Lower leg skin (tissue), 4 donors: ENCODE measurements at regions not wholly inside any gene's neighbourhood (a gene's known extent, or its start where the extent isn't known, plus 50 kb on each side); places are given as distances from the start of the nearest gene placed in this dataset.

Experiments used
- DNase-seq, 2 donors: peaks; one replicate each; pipeline ENCODE4 v3.0.0-alpha.2; 2019; ENCODE audit warnings: low spot score in 2 of 2
- H3K4me3 ChIP-seq: fragments of 200-600 bp; sonication (generic); 2 replicates; pipeline ENCODE4 v1.5.1; 2017; ENCODE audit warnings: mild to moderate bottlenecking, low read depth; ENCODE audit not compliant: poor library complexity, severe bottlenecking
- POLR2A ChIP-seq, 2 donors: fragments of 450-650 bp; IDR thresholded peaks; one replicate each; pipeline ENCODE4 v1.6.1; 2016 to 2017; ENCODE audit warnings: antibody characterized with exemption in 2 of 2, mild to moderate bottlenecking in 1 of 2, moderate library complexity in 1 of 2
- WGBS, 2 donors: methylation state at CpG; one replicate each; pipeline ENCODE4 v1.1.5; 2018; 5-methylcytosine and 5-hydroxymethylcytosine counted together
- intact Hi-C: fragments of 100-400 bp; cut with DNase I; formaldehyde crosslinking; loops from one replicate; pipeline ENCODE4 v1.15.0; 2023; ENCODE audit warnings: low total_unique reads
- TF ChIP-seq, protein P1 (sequence below), 3 donors: fragments of 450-650 bp; IDR thresholded peaks; one replicate each; pipeline ENCODE4 v1.5.1; 2016; ENCODE audit warnings: antibody characterized with exemption in 3 of 3, mild to moderate bottlenecking in 3 of 3, moderate library complexity in 2 of 3

DNA sequence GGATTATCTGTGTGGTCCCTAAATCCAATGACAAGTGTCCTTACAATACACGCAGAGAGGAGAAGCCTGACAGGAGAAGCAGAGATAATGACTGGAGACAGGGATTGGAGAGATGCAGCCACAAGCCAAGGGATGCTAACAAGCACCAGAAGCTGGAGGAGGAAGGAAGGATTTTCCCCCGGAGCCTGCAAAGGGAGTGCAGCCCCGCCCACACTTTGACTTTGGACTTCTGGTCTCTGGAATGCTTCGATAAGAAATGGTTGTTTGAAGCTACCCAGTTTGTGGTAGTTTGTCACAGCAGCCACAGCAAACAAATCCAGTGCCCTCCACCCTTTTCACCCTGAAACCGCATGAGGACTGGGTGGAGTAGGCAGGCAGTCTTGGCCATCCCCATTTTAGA is 77.2 kb upstream of the BOD1 start:
- TF ChIP-seq POLR2A (IDR thresholded peaks at IDR 0.05): no peak
- TF ChIP-seq, protein P1, sequence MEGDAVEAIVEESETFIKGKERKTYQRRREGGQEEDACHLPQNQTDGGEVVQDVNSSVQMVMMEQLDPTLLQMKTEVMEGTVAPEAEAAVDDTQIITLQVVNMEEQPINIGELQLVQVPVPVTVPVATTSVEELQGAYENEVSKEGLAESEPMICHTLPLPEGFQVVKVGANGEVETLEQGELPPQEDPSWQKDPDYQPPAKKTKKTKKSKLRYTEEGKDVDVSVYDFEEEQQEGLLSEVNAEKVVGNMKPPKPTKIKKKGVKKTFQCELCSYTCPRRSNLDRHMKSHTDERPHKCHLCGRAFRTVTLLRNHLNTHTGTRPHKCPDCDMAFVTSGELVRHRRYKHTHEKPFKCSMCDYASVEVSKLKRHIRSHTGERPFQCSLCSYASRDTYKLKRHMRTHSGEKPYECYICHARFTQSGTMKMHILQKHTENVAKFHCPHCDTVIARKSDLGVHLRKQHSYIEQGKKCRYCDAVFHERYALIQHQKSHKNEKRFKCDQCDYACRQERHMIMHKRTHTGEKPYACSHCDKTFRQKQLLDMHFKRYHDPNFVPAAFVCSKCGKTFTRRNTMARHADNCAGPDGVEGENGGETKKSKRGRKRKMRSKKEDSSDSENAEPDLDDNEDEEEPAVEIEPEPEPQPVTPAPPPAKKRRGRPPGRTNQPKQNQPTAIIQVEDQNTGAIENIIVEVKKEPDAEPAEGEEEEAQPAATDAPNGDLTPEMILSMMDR (IDR thresholded peaks at IDR 0.05): no peak
- WGBS, 2 donors: 73 to 77% methylated on average over 5 of the region's 5 CpGs

DNA sequence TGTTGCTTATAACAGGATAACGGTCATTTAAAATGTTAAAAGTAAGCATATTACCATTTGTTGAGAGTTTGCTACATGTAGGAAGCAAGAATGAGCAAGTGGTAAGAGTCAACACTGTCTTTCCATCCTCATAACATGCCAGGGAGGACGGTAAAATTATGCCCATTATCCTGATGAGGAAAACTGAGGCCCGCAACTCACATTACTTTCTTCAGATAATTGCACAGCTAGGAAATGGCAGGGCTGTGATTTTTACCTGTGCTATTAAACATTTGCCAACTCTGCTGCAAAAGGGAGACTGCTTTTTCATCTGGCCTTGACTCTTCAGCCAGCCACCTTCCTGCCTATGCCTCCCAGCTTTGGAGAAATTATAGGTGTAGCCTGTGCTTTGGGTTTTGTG is 79.8 kb upstream of the BOD1 start:
- no peak for TF ChIP-seq POLR2A (IDR thresholded peaks at IDR 0.05)
- TF ChIP-seq, protein P1 (IDR thresholded peaks at IDR 0.05): no peak

More for the DNA sequence above, 77.2 kb upstream of the BOD1 start:
- intact Hi-C loops: no loop called here
- H3K4me3 ChIP-seq: no peak overlapping the region
- no peak for DNase-seq

DNA sequence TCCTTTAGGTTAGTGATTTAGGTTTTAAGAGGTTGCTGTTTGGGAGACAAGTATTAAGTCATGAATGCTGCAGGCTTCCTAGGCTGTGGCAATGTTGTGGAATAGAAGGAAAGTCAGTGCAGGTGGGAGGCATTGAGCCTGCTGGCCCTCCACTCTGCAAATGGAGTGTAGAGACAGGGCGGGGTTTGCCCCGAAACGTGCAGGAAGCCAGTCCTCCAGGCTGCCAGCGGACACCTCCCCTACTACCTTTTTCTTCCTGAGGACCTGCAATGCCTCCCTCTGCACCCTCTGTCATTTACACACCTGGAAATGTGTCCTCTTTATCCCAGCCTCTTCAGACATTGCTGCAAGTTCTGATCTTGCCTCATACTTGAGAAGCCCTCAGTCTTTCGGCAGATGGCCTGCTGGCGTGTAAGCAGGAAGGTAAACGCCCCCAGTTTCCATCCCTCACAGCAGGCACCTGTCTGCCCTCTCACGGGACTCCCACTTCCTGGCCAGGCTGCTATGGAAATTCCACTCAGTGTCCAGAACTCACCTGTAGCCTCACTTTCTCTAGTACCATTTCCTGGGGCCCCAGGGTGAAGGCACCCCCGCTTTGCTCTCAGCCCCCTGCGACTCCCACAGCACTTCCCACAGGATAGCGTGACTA is 81.6 kb upstream of the BOD1 start:
- intact Hi-C loops: no loop called here
- WGBS, 2 donors: 65 to 73% methylated on average over 11 of the region's 11 CpGs
- no peak overlapping the region for H3K4me3 ChIP-seq
- no peak for DNase-seq
- TF ChIP-seq POLR2A (IDR thresholded peaks at IDR 0.05): no peak
- TF ChIP-seq, protein P1 (IDR thresholded peaks at IDR 0.05): no peak

More for the DNA sequence above, 79.8 kb upstream of the BOD1 start:
- DNase-seq: no peak
- 97 to 100% methylated on average over 3 of the region's 3 CpGs for WGBS, 2 donors
- intact Hi-C loops: no loop called here
- H3K4me3 ChIP-seq: no peak overlapping the region

DNA sequence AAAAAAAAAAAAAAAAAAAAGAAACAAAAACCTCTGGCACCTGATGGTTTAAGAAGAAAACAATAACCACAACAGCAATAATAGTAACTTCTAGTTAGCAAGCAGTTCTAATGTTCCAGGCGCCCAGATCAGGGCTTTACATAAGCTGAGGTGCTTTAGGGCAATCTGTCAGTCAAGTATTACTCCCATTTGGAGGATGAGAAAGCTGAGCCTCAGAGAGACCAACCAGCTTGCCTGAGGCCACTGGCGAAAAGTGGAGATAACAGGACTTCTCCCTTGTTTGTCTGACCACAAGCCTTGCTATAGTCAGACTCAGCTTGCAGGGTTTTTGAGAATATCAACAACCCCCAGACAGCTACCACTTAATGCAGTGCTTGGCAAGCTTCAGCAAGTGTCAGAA is 83.5 kb upstream of the BOD1 start:
- WGBS, 2 donors: 82 to 91% methylated on average over 2 of the region's 2 CpGs
- TF ChIP-seq, protein P1 (IDR thresholded peaks at IDR 0.05): no peak
- no peak overlapping the region for H3K4me3 ChIP-seq
- intact Hi-C loops: no loop called here
- DNase-seq: no peak

DNA sequence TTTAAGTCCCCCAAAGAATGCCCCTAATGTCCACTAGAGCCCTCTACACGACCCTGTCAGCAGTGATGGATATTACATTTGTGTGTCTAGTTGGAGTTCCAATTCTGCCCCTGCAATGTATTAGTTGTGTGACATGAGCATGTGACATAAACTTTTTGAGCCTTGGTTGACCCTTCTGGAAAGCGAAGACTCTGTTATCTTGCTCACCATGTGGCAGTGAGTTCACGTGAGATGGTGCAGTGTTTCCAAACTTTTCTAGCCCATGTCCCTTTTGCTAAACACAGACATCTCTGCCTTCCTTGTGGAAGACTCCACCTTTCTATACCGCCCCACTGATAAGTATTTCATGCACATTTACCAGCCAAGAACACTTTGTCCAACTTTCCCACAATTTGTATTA is 87.0 kb upstream of the BOD1 start:
- 83 to 88% methylated on average over 4 of the region's 4 CpGs for WGBS, 2 donors
- no peak for DNase-seq
- intact Hi-C loops: no loop called here
- H3K4me3 ChIP-seq: no peak overlapping the region
- TF ChIP-seq POLR2A (IDR thresholded peaks at IDR 0.05): no peak
- TF ChIP-seq, protein P1 (IDR thresholded peaks at IDR 0.05): no peak
